Activated naive CD4-positive, alpha-beta T cell treated with anti-CD3 and anti-CD28 coated beads, Interleukin-2, amount 50 U/mL, for 72 hours (primary cell): ENCODE measurements at regions not wholly inside any gene's neighbourhood (a gene's known extent, or its start where the extent isn't known, plus 50 kb on each side); places are given as distances from the start of the nearest gene placed in this dataset.
"Not testable (repeated sequence)": the region's sequence is repeated elsewhere in the genome, so short reads cannot be mapped to it uniquely, and the experiment has no call there.

Experiments
- ATAC-seq, 2 donors: fragments of 150-1000 bp; cut with Tn5 transposase; 2 replicates each; pipeline ENCODE4 v1.10.0; 2021; ENCODE audit warnings: mild to moderate bottlenecking in 2 of 2, moderate library complexity in 2 of 2
- DNase-seq, 2 donors: peaks; one replicate each; pipeline ENCODE4 v3.0.0; 2021 to 2022; ENCODE audit warnings: low spot score in 2 of 2
- H3K27ac Mint-ChIP-seq, 2 donors: one replicate each; pipeline ENCODE4 v1.8.0; 2022; ENCODE audit warnings: mild to moderate bottlenecking in 2 of 2, mixed read lengths in 2 of 2
- H3K36me3 Mint-ChIP-seq, 2 donors: one replicate each; pipeline ENCODE4 v1.8.0; 2022; ENCODE audit warnings: mixed read lengths in 2 of 2
- H3K9me3 Mint-ChIP-seq, 2 donors: one replicate each; pipeline ENCODE4 v1.8.0; 2022; ENCODE audit warnings: mixed read lengths in 2 of 2

DNA sequence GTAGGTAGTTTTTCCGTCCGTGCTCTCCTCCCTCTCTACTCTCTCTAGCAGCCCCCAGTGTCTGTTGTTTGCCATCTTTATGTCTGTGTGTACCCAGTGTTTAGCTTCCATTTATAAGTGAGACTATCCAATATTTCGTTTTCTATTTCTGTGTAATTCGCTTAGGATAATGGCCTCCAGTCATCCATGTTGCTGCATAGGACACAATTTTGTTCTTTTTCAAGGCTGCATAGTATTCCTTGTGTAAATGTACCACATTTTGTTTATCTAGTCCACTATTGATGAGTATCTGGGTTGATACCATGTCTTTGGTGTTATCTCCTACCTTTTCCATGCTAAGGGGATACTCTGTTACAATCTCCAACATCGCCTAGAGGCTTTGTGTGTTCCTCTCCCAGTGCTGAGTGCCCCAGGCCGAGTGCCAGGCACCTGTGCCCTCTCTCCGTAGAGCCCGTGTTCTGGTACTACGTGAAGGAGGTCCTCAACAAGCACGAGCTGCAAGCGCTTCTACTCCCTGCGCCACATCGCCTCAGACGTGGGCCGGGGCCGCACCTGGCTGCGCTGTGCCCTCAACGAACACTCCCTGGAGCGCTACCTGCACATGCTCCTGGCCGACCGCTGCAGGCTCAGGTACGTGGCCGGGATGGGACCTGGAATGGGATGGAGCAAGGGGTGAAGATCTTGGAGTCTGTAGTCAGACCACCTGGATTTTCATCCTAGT lies 51.0 kb downstream of the NPIPB11 start:
- not testable (repeated sequence) for DNase-seq, H3K36me3 Mint-ChIP-seq, H3K9me3 Mint-ChIP-seq, ATAC-seq
- peak overlapping the region in 1 of 2 donors; percentile 29 for H3K27ac Mint-ChIP-seq

- H3K36me3 Mint-ChIP-seq, H3K27ac Mint-ChIP-seq, H3K9me3 Mint-ChIP-seq, DNase-seq, ATAC-seq: not testable (repeated sequence)
Observed at GRCh38 chr16:29354449-29354848, 52.1 kb downstream of the NPIPB11 start.

GRCh38 chr16:29352617-29352999 lies 53.9 kb downstream of the NPIPB11 start:
- not testable (repeated sequence) for H3K9me3 Mint-ChIP-seq, H3K27ac Mint-ChIP-seq, H3K36me3 Mint-ChIP-seq, ATAC-seq, DNase-seq

- not testable (repeated sequence) for H3K36me3 Mint-ChIP-seq, ATAC-seq
Observed at GRCh38 chr16:29351970-29352616, 54.4 kb downstream of the NPIPB11 start.

DNA sequence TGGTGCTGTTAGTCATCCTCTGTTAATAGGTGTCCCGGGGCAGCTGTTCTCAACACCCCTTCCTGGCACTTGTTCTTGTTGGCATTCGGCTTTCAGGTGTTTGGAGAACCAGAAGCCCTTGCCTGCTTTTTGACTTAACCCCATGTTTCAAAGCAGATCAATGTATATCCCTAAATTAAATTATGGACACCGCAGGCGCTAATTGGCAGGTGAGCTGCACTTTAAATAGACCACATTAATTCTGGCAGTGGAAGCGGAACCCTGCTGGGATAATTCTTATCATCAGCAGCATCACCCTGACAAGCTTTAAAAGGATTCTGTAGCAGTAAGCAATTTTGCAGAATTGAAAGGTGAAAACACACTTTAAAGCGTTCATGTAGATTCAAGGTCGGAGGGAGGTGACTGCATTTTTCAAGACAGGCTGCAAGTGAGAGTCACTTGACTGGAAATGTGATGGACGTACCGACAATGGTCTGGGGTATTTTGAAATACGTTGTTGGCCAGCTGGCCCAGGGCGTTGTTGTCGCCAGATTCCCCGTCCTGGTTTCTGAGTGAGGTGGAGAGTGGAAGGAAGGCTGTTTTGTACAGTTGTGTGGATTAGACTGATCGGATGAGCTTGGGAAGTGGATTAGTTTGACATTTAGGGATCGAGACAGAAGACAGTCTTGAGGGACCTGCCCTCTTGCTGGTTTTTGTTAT lies 55.1 kb downstream of the NPIPB11 start:
- not testable (repeated sequence) for H3K27ac Mint-ChIP-seq, H3K36me3 Mint-ChIP-seq, DNase-seq, H3K9me3 Mint-ChIP-seq, ATAC-seq

More at GRCh38 chr16:29351970-29352616, 54.4 kb downstream of the NPIPB11 start:
- DNase-seq, H3K9me3 Mint-ChIP-seq, H3K27ac Mint-ChIP-seq: not testable (repeated sequence)

- not testable (repeated sequence) for H3K36me3 Mint-ChIP-seq, ATAC-seq, DNase-seq, H3K9me3 Mint-ChIP-seq, H3K27ac Mint-ChIP-seq
Observed at GRCh38 chr16:29349966-29350365, 56.5 kb downstream of the NPIPB11 start.

DNA sequence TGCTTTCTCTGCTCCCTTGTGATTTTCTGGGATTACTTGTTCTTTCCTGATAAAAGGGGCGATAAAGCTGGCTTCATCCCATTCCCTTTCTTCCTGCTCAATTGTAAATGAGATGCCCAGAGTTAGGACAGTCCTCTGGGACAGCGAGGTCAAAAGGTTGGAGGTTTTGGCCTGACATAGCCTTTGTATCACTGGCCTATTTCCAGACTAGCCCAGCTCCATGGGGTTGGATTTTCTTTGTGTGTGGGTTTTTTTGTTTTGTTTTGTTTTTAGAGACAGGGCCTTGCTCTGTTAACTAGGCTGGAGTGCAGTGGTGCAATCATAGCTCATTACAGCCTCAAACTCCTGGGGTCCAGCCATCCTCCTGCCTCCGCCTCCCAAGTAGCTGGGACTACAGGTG lies 57.8 kb downstream of the NPIPB11 start:
- DNase-seq, H3K36me3 Mint-ChIP-seq, ATAC-seq, H3K9me3 Mint-ChIP-seq, H3K27ac Mint-ChIP-seq: not testable (repeated sequence)

- not testable (repeated sequence) for H3K27ac Mint-ChIP-seq, ATAC-seq, DNase-seq, H3K9me3 Mint-ChIP-seq, H3K36me3 Mint-ChIP-seq
Observed at GRCh38 chr16:29348123-29348690, 58.3 kb downstream of the NPIPB11 start.

- DNase-seq, ATAC-seq, H3K9me3 Mint-ChIP-seq, H3K36me3 Mint-ChIP-seq, H3K27ac Mint-ChIP-seq: not testable (repeated sequence)
Observed at GRCh38 chr16:29346796-29347580, 59.5 kb downstream of the NPIPB11 start.

DNA sequence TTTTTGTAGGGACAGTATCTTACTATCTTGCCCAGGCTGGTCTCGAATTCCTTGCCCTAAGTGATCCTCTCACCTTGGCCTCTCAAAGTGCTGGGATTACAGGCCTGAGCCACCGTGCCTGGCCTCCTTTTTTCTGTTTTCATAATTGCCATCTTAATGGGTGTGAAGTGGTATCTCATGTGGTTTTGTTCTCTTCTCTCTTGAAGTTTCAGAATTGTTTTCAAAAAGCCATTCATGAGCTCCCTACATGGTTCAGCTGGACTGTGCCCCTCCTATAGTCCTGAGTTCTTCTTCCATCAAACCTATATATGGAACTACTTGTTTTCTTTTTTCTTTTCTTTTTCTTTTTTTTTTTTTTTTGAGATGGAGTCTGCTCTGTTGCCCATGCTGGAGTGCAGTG lies 60.3 kb downstream of the NPIPB11 start:
- H3K27ac Mint-ChIP-seq, H3K9me3 Mint-ChIP-seq, DNase-seq, H3K36me3 Mint-ChIP-seq: not testable (repeated sequence)
- ATAC-seq = peak; percentile 56 to 72

DNA sequence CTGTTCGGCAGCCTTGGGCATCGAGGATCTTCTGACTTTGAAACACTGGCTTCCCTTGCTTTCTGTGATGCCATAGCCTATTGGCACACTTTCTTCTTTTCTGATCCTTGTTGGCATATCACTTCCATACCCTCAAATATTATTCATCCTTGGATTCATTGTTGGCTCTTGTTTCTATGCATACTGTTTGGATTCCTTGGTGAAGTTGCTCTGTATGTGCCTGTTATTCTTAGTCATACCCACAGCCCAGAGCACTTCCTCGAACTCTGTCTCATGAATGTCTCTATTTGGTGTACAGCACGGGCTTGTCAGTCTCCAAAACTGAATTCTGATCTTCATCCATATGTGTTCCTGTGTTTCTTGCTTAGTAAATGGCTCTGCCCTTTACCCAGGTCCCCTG lies 63.6 kb downstream of the NPIPB11 start:
- H3K9me3 Mint-ChIP-seq, H3K27ac Mint-ChIP-seq, ATAC-seq, H3K36me3 Mint-ChIP-seq, DNase-seq: not testable (repeated sequence)

DNA sequence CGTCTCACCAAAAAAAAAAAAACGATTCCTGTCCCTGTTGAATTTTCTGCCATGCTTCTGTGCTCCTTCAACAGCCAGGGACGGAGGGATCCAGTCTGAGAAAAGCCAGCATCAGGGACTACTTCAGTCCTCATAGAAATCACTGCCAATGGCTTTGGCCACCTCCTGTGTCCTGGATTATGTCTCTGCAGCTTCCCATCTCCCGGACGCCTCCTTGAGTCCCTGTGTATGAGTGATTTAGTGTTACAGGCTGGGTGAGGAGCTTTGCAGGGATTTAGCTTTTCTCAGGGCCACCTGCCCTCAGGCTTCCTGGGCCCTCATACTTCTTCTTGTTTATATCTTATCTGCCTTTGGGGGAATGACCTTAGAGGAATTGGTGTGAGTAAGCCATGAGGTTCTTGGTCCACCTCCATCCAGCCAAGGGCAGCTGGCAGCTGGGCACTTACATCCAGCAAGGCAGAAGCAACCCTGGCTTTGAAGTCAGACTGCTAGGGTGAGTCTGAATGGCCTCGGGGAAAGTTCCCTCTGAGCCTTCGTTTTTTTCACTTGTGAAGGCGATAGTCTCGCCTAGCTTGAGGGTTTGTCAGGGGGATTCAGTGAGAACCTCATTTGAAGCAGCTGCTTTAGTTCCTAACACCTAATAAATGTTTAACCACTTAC lies 65.6 kb downstream of the NPIPB11 start:
- H3K9me3 Mint-ChIP-seq, H3K36me3 Mint-ChIP-seq, DNase-seq, ATAC-seq, H3K27ac Mint-ChIP-seq: not testable (repeated sequence)

DNA sequence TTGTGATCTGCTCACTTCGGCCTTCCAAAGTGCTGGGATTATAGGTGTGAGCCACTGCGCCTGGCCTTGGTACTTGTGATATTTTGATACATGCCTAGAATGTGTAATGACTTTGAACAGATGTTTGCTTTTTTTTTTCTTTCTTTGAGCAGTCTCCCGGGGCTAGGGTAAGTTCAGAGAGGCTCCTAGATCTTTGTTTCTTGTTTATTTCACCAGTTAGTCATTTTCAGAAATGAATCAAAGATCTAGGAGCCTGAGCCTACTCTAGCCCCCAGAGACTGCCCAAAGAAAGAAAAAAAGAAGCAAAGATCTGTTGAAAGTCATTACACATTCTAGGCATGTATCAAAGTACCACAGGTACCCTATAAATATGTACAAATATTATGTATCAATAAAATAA lies 66.3 kb downstream of the NPIPB11 start:
- H3K36me3 Mint-ChIP-seq, H3K9me3 Mint-ChIP-seq, DNase-seq, H3K27ac Mint-ChIP-seq: not testable (repeated sequence)
- peak; percentile 44 to 75 for ATAC-seq

DNA sequence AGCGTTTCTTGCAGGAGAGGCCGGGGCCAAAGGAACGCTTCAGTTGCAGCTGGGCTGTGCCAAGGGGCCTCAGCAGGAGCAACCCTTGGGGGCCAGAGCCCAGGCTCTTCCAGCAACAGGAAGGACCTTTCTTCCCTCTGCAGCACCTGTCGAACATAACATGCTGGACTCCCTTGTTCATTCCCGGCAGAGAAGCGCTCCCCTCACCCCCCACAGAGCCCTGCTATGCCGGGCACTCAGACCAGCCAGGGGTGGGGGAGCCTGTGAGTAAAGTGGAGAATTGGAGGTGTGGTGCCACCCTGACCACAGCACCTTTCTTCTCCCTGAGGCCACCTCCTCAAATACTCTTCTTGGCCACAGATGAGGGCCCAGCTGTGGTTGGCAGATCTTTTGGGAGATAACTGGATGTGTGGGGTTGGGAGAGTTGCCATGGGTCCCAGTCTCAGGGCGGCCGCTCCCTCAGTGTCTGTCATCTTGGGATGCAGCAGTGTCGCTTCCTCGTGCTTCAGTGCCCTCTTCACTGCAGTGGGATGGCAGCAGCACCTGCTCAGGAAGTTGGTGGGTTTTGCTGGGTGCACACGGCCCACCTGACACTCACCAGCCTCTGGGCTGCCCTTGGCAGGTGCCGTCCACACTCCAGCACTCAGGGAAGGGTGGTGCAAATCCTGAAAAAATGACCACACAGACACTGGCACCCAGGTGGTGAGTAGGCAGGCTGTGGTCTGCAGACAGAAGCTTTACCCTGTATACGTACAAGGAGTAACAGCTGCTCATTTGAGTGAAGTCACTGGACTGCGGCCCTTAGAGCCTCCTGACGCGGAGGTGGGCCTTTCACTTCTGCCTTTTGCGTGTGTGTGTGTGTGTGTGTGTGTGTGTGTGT lies 67.5 kb downstream of the NPIPB11 start:
- not testable (repeated sequence) for H3K9me3 Mint-ChIP-seq, H3K27ac Mint-ChIP-seq, H3K36me3 Mint-ChIP-seq, DNase-seq
- ATAC-seq = peak in 1 of 2 donors; percentile 16

GRCh38 chr16:29337385-29337901 lies 69.1 kb downstream of the NPIPB11 start:
- H3K9me3 Mint-ChIP-seq, H3K36me3 Mint-ChIP-seq, ATAC-seq, H3K27ac Mint-ChIP-seq, DNase-seq: not testable (repeated sequence)
